Erythroblast (primary cell): ENCODE measurements at regions not wholly inside any gene's neighbourhood (a gene's known extent, or its start where the extent isn't known, plus 50 kb on each side); places are given as distances from the start of the nearest gene placed in this dataset.

Experiments used
- GATA1 ChIP-seq: IDR thresholded peaks from 2 replicates; pipeline ENCODE4 v1.6.1; 2011; ENCODE audit warnings: low read depth, mild to moderate bottlenecking, control low read depth, low read length, moderate library complexity
- POLR2A ChIP-seq: IDR thresholded peaks from 2 replicates; pipeline ENCODE4 v1.6.1; 2011; ENCODE audit warnings: mild to moderate bottlenecking, low read length

GRCh38 chr2:15845294-15845693 lies 95.1 kb upstream of the MYCN start:
- TF ChIP-seq POLR2A, result no peak
- no peak for TF ChIP-seq GATA1
